Dermis blood vessel endothelial cell (primary cell): ENCODE measurements at regions not wholly inside any gene's neighbourhood (a gene's known extent, or its start where the extent isn't known, plus 50 kb on each side); places are given as distances from the start of the nearest gene placed in this dataset.
"Not testable (repeated sequence)": the region's sequence is repeated elsewhere in the genome, so short reads cannot be mapped to it uniquely, and the experiment has no call there.

ENCODE experiments used
- DNase-seq: peaks from one replicate; pipeline ENCODE4 v3.0.0; 2010

DNA sequence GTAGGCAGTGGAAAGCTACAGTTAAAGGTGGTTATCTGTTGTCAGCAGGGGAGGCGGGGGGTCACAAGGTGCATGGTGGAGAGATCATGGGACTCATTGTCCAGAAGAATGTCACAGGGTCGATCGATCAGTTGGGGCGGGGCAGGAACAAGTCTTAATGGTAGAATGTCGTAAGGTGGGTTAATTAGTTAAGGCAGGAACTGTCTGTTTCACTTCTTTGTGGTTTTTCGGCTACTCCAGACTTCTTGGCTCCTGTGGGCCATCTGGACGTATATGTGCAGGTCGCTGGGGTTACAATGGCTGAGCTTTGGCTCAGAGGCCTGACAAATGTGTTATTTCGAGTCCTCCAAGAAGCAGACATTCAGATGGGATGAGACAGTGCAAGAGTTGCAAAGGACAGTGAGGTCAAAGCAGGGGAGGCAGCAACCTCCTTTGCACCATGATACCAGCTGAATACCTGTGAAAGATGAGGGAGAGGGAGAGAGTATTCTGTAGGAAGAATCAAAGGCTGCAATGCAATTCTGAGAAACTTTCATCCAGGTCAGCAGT is 246.9 kb upstream of the TMEM132C start:
- DNase-seq, result no peak

DNA sequence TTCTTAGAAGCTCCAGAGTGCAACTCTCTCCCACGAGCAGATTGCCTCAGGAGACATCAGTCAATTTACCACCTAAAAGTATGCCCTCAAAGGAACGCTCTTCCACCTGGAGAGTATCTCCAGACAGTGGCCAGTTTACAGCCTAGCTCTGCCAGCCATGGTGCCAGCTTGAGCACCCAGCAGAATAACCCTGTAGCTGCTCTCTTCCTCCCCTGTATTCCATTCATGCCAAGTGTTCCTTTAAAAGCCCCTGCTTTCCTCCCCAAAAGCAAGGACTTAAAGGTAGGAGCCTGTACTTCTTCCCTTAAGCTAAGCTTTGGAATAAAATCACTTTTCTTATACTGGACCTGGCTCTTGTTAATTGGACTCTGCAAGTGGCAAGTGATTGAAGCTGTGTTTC is 245.4 kb upstream of the TMEM132C start:
- DNase-seq, result no peak

DNA sequence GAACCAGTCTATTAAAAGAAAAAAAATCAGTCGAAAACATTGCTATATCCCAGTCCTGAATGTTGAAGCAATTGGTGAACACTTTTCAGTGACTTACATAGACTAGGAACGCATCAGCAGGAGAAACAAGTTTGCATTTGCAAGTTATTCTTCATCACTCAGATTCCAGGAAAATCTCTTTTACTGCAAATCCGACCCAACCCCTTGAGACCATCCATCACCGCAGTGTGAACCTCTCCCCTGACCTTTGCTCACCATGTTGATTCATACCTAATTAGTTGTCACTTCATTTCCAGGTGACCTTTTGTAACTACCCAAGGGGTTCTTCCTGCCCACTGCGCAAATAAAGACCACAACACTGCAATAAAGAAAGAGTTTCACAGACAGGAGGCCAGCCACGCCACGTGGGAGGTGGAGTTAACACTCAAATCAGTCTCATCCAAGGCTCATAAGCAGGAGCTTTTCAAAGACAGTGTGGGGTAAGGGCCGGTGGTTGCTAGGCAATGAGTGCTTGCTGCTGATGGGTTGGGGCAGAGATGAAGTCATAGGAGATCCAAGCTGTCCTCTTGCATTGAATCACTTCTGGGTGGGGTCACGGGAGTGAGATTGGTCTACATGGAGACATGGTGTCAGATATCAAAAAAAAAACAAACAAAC is 241.3 kb upstream of the TMEM132C start:
- DNase-seq, result no peak

DNA sequence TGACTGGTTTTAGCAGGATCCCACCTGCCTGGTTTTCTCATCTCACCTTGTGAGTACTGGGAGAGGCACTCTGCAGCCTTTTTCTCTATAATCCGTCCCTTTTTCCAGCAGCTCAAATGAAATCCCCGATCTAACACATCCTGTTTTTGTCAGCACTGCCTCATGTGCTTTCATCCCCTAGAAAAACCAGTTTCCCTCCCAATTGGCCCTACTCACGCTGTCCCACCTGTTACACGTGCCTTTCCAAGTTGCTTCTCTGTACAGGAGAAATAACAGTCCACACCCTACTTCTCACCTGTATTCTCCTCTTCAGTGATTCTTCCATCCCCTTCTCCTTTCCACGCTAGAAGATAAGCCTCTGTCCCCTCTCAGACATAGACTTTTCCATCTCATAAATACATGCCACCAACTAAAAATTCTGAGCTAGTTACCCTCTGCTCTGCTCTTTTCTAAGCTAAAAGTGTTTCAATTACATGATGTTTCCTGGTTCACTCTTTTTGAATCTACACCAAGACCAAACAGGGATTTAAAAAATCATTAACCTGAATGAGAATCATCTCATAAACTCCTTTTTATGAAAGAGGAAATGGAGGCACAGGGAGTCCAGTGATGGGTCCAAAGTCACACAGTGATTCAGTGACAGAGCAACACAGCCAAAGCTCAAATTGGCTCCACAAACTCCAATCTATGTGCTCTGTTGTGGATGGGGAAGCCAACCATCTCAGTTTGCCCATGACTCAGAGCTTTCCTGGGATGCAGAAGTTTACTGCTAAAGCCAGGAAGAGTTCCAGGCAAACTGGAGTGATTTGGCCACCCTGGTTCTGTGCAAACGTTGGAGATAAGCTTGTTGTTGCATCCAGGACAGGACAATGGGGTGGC is 240.0 kb upstream of the TMEM132C start:
- DNase-seq, result no peak

DNA sequence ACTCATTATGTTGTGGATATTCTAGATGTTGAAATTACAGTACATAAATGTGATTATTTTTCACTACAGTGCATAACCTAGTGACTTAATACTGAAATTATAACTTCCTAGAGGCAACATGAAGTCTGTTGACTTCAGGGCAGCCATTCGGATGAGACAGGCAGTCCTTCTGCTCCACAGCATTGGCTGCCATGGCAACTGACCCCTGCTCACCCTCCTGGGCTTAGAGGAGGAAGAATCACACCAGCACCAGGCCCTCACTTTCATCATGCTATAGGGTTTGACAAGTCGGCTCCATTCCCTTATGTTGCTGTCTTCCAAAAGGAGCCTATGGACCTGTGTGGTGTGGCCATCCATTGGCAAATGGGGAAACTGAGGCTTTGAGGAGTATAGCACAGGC is 233.5 kb upstream of the TMEM132C start:
- DNase-seq, result no peak

DNA sequence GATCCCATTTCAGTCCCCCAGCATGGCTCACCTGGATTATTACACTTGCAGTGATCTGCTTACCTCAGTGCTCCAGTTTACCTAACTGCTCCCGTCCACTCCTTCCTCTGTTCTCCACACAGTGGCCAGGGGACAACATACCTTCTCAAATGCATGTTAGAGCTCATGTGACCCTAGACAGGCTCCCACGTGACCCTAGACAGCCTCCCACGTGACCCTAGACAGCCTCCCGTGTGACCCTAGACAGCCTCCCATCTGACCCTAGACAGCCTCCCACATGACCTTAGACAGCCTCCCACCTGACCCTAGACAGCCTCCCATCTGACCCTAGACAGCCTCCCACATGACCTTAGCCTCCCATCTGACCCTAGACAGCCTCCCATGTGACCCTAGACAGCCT is 226.0 kb upstream of the TMEM132C start:
- DNase-seq, result no peak

DNA sequence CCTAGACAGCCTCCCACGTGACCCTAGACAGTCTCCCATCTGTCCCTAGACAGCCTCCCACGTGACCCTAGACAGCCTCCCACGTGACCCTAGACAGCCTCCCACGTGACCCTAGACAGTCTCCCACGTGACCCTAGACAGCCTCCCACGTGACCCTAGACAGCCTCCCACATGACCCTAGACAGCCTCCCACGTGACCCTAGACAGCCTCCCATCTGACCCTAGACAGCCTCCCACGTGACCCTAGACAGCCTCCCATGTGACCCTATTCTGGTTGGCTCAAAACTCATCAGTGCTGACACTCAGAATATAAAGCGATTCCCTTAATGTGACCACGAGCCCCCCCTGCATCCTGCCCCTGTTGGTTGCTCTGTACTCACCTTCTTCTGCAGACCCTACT is 224.7 kb upstream of the TMEM132C start:
- not testable (repeated sequence) for DNase-seq

DNA sequence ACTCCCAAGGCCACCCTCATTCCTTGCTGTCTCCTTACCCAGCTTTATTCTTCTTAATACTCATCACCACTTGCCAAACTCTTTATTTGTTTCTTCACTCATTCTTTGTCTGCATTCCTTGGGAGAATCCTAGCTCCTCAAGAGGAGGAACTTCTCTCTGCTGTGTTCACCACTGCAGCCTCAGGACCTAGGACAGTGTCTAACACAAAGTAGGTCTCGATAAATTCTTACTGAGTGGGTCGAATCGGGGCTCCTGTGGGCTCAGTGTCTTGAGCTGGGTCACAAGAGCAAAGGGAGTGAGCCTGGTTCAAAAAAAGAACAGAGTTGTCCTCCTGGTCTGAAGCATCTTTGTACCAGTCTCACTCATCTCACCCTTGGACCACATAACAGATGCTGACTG is 224.1 kb upstream of the TMEM132C start:
- DNase-seq, result no peak

DNA sequence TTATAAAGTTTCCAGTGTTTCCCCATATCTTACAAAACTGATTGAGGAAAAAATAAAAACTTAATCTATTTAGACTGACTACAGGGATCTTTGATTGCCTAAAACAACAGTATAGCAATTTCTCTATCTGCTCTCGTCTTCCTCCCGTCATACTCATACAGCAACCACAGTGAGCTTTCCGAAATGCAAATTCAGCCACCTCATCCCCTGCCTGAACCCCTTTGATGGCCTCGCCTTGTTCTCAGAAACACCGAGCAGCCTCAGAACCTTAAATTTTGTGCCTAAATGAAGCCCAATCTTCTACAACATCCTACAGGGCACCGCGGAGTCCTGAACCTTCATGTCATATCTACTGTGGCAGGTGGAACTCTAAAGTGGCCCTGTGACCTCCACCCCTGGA is 223.7 kb upstream of the TMEM132C start:
- no peak for DNase-seq

DNA sequence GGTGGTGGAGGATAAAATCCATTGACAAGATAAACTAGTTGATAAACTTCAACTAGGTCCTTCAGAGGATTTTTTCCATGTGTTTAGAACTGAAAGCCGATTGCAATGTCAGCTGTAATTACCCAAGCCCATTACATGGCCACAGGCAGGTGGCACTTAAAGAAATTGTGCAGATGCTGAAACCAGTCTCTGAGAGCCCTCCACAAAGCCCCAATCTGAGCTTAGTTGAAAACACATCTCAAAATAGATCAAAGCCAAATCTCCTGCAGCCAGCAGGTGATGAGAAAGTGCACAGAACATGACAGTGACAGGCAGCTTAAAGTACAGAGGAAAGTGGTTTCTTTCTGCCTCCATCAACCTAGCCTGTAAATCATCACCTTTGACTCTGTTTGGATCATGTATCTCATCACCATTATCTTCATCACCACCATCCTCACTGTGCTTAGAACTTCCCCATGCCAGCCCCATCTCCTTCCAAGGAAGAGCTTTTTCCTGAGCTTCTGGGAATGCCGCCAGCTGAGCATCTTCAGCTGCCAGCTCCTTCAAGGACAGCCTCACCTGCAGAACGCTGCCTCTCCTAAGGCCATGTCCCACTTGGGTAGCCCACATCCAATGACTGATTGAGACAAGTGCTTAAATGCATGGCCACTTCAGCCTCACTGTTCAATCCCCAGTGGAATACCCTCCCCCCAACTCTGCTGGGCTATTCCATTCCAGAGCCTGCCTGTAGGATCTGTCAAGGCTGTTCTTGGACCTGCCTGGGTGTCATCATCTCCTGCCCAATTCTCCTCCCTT is 219.5 kb upstream of the TMEM132C start:
- DNase-seq, result no peak

DNA sequence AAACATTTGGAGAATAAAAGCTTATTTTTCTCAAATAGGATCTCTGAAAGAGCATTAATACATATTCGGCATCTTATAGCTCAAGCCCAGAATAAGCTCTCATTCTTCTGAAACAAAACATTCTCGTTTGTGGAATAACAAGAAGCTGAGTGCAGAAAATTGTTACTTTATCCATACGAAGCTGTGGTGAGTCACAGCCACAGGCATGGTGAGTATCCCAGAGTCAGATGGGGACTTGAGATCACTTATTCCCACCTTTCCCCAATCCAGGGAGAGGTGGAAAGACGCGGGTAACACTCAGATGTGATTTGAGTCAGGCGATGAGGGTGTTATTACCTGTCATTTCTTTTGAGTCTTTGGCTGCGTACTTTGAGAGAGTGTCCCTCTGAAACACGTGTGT is 214.6 kb upstream of the TMEM132C start:
- no peak for DNase-seq

DNA sequence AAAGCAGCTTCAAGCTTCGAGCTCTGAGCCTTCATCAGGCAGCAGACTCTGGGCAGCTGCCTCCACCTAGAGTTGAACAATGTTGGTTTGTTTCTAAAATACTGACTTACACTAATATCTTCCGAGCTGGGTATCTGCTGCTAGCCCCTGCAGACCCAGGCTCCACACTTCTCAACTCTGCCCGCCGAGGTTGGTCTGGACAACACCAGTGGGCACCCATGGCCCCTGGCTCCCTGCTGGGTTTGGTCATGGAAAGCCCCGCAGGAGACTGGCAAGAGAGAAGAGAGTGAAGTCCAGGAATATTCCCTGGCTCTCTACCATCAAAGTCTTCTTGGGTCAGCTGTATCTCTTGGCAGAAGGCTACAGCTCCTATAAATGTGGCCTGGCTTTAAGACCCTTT is 214.2 kb upstream of the TMEM132C start:
- DNase-seq, result no peak

DNA sequence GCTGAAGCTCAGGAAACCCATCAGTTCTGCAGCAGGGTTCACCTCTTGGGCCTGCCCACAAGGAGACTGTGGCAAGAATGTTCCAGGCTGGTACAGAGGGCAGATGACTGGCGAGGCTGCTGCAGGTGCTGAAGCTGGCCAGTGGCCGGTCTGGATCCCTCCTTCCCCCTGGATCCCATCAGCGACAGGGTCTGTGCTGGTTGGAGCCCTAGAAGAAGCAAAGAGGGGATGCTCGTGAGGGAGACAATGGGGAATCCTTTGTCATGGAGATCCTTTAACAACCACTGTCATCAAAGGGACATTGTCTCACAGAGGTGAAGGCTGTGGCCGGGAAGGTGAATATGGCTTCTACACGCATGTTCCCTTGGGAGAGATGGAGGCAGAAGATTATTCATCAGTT is 211.4 kb upstream of the TMEM132C start:
- no peak for DNase-seq

DNA sequence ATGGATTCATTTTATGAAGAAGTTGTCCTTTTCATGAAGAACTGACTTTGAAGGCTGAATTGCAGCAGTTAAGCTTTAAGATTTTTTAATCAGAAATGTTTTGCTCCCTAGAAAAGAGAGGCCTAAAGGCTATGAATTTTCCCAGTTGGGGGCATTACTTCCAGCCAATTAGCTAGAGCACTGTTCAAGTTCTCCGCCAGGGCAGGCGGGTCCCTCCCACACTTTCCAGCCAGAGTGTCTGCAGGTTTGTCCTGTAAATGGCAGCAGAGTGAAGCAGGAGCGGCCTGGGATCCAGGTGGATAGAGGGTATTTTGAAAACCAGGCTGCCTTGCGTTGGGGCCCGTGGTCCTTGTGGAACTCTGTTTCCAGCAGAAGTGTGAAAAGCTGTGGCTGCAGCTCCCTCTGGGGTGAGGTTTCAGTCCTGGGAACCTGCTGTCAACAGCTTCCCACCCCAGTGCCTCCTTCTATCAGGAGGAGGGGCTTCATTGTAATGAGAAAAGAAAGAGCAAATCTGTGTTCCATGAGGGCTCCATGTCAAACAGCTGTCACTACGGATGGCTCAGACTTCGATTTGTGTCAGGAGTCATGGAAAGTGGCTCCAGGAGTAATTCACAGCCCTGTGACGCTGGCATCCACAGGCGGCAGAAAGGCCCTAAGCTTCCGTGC is 210.7 kb upstream of the TMEM132C start:
- no peak for DNase-seq

DNA sequence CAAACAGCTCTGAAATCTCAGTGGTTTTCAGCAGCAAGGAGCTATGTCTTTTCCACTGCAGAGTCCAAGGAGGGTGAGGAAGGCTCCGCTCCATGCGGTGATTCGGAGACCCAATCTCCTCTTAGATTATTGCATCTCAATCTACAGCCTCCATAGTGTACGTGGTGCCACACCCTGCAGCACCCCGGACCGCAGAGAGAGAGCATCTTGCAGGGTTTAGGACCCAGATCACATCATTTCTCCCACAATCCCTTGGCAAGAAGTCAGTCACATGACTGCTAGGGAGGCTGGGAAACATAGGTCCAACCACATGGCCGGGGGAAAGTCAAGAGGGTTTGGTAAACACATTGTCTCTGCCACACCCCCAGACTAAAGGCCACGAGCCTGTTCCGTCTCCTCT is 209.4 kb upstream of the TMEM132C start:
- no peak for DNase-seq

DNA sequence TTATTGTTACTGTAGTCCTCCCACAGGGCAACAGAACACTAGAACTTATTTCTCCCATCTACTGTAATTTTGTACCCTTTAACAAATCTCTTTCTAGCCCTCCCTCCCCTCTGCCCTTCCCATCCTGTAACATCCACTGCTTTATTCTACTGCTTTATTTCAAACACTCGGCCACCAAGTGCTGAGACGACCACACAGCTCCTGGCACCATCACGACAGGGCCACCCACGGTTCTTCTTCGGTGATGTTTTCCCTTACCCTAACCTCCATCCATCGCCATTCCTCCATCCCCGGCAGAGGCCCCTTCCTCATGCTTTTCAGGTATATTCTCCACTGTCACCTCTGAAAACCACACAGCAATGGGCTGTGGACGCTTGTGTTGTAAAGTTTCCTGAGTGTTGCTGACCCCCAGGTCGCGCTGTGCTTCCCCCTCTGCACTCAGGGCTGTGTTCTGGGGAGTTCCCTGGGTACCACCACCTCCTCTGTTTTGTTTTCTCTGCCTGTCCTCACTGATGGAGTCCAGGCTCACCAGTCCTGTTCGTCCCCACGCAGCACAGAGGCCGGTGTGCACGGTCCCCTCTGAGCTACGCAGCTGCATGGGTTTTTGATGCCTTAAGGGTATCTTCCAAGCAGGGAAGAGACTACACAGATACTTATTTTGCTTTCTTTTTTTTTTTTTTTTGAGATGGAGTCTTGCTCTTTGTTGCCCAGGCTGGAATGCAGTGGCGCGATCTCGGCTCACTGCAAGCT is 207.2 kb upstream of the TMEM132C start:
- DNase-seq, result no peak

DNA sequence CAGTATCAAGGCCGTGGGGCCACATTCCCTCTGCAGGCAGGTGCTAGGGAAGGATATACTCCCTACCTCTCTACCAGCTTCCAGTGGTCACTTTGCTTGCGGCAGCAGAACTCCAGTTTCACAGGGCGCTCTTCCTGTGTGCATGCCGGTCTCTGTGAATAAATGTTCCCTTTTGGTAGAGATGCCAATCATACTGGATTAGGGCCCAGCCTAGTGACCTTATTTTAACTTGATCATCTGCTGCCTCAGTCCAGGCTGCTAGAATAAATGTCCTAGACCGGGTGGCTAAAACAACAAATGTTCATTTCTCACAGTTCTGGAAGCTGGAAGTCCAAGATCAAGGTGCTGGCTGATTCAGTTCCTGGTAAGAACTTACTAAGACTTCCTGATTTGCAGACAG is 198.8 kb upstream of the TMEM132C start:
- DNase-seq, result no peak

DNA sequence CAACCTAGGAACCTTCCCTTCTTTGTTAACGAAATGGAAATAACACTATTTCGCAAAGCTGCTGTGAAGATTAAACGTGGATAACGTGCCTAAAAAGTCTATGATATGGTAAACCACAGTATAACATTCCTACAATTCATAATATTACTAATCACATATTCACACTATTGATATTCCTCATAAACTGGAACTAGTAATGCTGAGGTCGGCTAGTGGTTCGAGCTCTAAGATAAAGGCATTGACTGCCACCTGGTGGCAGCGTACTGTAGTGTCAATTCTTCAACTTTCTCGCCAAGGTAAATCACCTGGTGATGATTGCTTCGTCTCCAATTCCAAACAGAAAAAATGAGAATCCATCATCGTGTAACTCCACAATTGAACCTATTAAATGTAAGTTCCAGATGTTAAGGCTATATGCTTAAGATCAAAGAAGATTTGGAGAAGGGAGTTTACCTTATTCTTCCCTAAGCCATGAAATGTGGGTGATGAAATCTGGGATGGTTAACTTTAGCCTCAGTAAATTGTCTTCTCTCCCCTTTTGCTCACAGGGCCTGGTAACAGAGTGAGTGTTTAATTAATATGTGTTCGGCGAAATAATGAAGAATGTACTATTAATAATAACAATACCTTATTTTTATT is 197.5 kb upstream of the TMEM132C start:
- peak; percentile 59 for DNase-seq

DNA sequence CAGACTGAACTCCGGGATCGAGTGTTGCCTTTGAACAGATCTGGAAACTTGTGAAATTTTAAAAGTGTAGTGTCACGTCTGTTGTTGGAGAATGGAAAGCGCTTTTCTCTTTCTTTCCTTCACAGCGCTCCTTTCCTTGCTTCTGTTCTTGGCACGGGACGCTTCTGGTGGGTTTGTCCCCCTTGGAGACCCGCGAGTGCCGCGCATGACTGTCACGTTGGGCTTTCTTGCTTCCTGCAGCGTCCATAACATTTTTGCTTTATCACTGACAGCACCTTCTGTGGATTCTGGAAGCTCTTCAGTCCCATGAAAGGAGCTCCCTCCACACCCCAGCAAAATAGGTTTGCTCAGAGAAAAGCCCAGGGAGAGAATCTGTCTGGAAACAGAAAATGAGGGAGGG is 193.0 kb upstream of the TMEM132C start:
- no peak for DNase-seq

DNA sequence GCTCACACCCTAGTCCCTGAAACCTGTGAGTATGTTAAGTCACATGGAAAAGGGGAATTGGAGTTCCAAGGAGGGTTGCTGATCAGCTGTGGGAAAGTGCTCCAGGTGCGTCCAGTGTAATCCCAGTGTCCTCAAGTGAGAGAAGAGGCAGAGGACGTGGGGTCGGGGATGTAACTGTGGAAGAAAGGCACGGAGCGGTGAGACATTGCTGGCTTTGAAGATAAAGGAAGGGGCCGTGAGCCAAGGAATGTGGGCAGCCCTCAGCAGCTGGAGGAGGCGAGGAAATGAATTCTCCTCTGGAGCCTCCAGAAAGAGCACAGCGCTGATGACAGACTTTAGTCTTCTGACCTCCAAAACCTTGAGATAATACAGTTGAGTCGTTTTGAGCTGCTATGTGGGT is 191.6 kb upstream of the TMEM132C start:
- no peak for DNase-seq

DNA sequence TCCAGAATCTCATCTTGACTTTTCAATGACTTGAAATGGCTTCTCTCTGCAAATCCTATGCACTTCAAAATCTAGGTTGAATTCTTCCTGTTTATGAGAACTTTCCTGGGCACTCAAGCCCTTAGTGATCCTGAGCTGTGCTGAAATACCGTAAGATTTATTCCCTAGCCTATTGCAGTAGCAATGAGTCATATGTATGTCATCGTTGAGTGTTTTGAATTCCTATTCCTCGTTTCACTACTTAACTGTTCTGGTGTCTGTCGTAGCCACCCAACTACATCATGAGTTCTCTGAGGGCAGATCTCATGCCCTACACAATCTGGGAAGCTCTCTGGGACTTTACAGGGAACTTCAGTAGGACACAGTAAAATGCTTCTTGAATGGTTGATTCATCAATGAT is 190.8 kb upstream of the TMEM132C start:
- DNase-seq, result no peak
